SK-N-SH treated with all-trans-retinoic acid at 6 μM for 48 hours (cell line): ENCODE measurements at regions not wholly inside any gene's neighbourhood (a gene's known extent, or its start where the extent isn't known, plus 50 kb on each side); places are given as distances from the start of the nearest gene placed in this dataset.

Source experiments
- ATAC-seq: fragments of 200-7000 bp; cut with Tn5 transposase; 3 replicates; pipeline ENCODE4 v1.9.1; 2020; ENCODE audit warnings: mild to moderate bottlenecking, moderate library complexity
- ARNTL ChIP-seq: fragments of 450-650 bp; formaldehyde crosslinking; IDR thresholded peaks from 2 replicates; pipeline ENCODE4 v1.5.0; 2020; ENCODE audit warnings: low read depth, mild to moderate bottlenecking, moderate library complexity, borderline replicate concordance
- BACH2 ChIP-seq: fragments of 250-450 bp; sonication (Bioruptor Pico); IDR thresholded peaks from 2 replicates; pipeline ENCODE4 v1.9.0; 2021; ENCODE audit warnings: mild to moderate bottlenecking, borderline replicate concordance
- CSDC2 ChIP-seq: fragments of 250-450 bp; sonication (Bioruptor Pico); IDR thresholded peaks from 2 replicates; pipeline ENCODE4 v1.5.0; 2020; ENCODE audit warnings: mild to moderate bottlenecking, moderate library complexity
- GLIS3 ChIP-seq: fragments of 250-450 bp; sonication (Bioruptor Pico); IDR thresholded peaks from 2 replicates; pipeline ENCODE4 v1.5.0; 2020; ENCODE audit warnings: mild to moderate bottlenecking, moderate library complexity
- ISL1 ChIP-seq: fragments of 250-450 bp; sonication (Bioruptor Pico); IDR thresholded peaks from 2 replicates; pipeline ENCODE4 v2.1.2; 2022; ENCODE audit warnings: mild to moderate bottlenecking, moderate library complexity
- OSR1 ChIP-seq: fragments of 250-450 bp; sonication (Bioruptor Pico); IDR thresholded peaks from 2 replicates; pipeline ENCODE4 v1.8.0; 2022; ENCODE audit warnings: moderate library complexity, mild to moderate bottlenecking, inconsistent platforms
- POU6F1 ChIP-seq: fragments of 250-450 bp; sonication (Bioruptor Pico); IDR thresholded peaks from 2 replicates; pipeline ENCODE4 v1.8.0; 2021; ENCODE audit warnings: low read depth, mild to moderate bottlenecking, moderate library complexity, borderline replicate concordance
- PPARA ChIP-seq: fragments of 250-450 bp; sonication (Bioruptor Pico); IDR thresholded peaks from 2 replicates; pipeline ENCODE4 v1.5.0; 2020; ENCODE audit warnings: mild to moderate bottlenecking, borderline replicate concordance
- RARB ChIP-seq: fragments of 250-450 bp; sonication (Bioruptor Pico); IDR thresholded peaks from 2 replicates; pipeline ENCODE4 v1.8.0; 2021; ENCODE audit warnings: mild to moderate bottlenecking, moderate library complexity
- SNAI2 ChIP-seq: fragments of 250-450 bp; sonication (Bioruptor Pico); IDR thresholded peaks from 2 replicates; pipeline ENCODE4 v1.5.0; 2020; ENCODE audit warnings: mild to moderate bottlenecking, moderate library complexity
- TCF4 ChIP-seq: fragments of 250-450 bp; sonication (Bioruptor Pico); IDR thresholded peaks from 2 replicates; pipeline ENCODE4 v1.8.0; 2021; ENCODE audit warnings: mild to moderate bottlenecking, moderate library complexity, borderline replicate concordance
- TOX ChIP-seq: fragments of 250-450 bp; sonication (Bioruptor Pico); IDR thresholded peaks from 2 replicates; pipeline ENCODE4 v1.8.0; 2021; ENCODE audit warnings: mild to moderate bottlenecking, moderate library complexity, borderline replicate concordance
- ZC3H10 ChIP-seq: fragments of 250-450 bp; sonication (Bioruptor Pico); IDR thresholded peaks from 2 replicates; pipeline ENCODE4 v1.5.1; 2021; ENCODE audit warnings: mild to moderate bottlenecking, moderate library complexity
- ZFP3 ChIP-seq: fragments of 250-450 bp; sonication (Bioruptor Pico); IDR thresholded peaks from 2 replicates; pipeline ENCODE4 v1.5.0; 2020; ENCODE audit warnings: mild to moderate bottlenecking, moderate library complexity
- ZFP30 ChIP-seq: fragments of 450-650 bp; formaldehyde crosslinking; IDR thresholded peaks from 2 replicates; pipeline ENCODE4 v1.5.0; 2022; ENCODE audit warnings: mild to moderate bottlenecking, moderate library complexity
- ZNF565 ChIP-seq: fragments of 450-650 bp; formaldehyde crosslinking; conservative IDR thresholded peaks from 2 replicates; pipeline ENCODE4 v1.5.0; 2020; ENCODE audit warnings: low read depth, mild to moderate bottlenecking, moderate library complexity
- ZNF70 ChIP-seq: fragments of 450-650 bp; formaldehyde crosslinking; IDR thresholded peaks from 2 replicates; pipeline ENCODE4 v1.5.0; 2020; ENCODE audit warnings: mild to moderate bottlenecking, moderate library complexity
- ZNF8 ChIP-seq: fragments of 450-650 bp; formaldehyde crosslinking; IDR thresholded peaks from 2 replicates; pipeline ENCODE4 v1.5.0; 2020; ENCODE audit warnings: mild to moderate bottlenecking, moderate library complexity
- TF ChIP-seq, protein P1 (sequence below): fragments of 250-450 bp; sonication (Bioruptor Pico); IDR thresholded peaks from 2 replicates; pipeline ENCODE4 v1.8.0; 2020; ENCODE audit warnings: mild to moderate bottlenecking, moderate library complexity, borderline replicate concordance
- TF ChIP-seq, protein P2 (sequence below): fragments of 250-450 bp; sonication (Bioruptor Pico); IDR thresholded peaks from 2 replicates; pipeline ENCODE4 v1.5.1; 2021; ENCODE audit warnings: mild to moderate bottlenecking, moderate library complexity
- TF ChIP-seq, protein P3 (sequence below): fragments of 250-450 bp; sonication (Bioruptor Pico); IDR thresholded peaks from 2 replicates; pipeline ENCODE4 v1.5.0; 2020; ENCODE audit warnings: mild to moderate bottlenecking, moderate library complexity
- TF ChIP-seq, protein P4 (sequence below): fragments of 250-450 bp; sonication (Bioruptor Pico); IDR thresholded peaks from 2 replicates; pipeline ENCODE4 v1.5.1; 2020; ENCODE audit warnings: low read depth, mild to moderate bottlenecking, moderate library complexity

GRCh38 chr10:120962756-120963593, 111.8 kb downstream of the WDR11 start:
- TF ChIP-seq, protein P1, sequence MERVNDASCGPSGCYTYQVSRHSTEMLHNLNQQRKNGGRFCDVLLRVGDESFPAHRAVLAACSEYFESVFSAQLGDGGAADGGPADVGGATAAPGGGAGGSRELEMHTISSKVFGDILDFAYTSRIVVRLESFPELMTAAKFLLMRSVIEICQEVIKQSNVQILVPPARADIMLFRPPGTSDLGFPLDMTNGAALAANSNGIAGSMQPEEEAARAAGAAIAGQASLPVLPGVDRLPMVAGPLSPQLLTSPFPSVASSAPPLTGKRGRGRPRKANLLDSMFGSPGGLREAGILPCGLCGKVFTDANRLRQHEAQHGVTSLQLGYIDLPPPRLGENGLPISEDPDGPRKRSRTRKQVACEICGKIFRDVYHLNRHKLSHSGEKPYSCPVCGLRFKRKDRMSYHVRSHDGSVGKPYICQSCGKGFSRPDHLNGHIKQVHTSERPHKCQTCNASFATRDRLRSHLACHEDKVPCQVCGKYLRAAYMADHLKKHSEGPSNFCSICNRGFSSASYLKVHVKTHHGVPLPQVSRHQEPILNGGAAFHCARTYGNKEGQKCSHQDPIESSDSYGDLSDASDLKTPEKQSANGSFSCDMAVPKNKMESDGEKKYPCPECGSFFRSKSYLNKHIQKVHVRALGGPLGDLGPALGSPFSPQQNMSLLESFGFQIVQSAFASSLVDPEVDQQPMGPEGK (CRISPR knock-in tag), result no peak
- TF ChIP-seq ZFP30 (CRISPR knock-in tag), result no peak
- no peak for TF ChIP-seq GLIS3 (CRISPR knock-in tag)
- TF ChIP-seq CSDC2 (CRISPR knock-in tag), result no peak
- TF ChIP-seq OSR1, result no peak
- TF ChIP-seq POU6F1 (CRISPR knock-in tag), result no peak
- TF ChIP-seq, protein P2, sequence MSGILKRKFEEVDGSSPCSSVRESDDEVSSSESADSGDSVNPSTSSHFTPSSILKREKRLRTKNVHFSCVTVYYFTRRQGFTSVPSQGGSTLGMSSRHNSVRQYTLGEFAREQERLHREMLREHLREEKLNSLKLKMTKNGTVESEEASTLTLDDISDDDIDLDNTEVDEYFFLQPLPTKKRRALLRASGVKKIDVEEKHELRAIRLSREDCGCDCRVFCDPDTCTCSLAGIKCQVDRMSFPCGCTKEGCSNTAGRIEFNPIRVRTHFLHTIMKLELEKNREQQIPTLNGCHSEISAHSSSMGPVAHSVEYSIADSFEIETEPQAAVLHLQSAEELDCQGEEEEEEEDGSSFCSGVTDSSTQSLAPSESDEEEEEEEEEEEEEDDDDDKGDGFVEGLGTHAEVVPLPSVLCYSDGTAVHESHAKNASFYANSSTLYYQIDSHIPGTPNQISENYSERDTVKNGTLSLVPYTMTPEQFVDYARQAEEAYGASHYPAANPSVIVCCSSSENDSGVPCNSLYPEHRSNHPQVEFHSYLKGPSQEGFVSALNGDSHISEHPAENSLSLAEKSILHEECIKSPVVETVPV, result no peak
- TF ChIP-seq RARB (CRISPR knock-in tag), result no peak
- TF ChIP-seq, protein P3, sequence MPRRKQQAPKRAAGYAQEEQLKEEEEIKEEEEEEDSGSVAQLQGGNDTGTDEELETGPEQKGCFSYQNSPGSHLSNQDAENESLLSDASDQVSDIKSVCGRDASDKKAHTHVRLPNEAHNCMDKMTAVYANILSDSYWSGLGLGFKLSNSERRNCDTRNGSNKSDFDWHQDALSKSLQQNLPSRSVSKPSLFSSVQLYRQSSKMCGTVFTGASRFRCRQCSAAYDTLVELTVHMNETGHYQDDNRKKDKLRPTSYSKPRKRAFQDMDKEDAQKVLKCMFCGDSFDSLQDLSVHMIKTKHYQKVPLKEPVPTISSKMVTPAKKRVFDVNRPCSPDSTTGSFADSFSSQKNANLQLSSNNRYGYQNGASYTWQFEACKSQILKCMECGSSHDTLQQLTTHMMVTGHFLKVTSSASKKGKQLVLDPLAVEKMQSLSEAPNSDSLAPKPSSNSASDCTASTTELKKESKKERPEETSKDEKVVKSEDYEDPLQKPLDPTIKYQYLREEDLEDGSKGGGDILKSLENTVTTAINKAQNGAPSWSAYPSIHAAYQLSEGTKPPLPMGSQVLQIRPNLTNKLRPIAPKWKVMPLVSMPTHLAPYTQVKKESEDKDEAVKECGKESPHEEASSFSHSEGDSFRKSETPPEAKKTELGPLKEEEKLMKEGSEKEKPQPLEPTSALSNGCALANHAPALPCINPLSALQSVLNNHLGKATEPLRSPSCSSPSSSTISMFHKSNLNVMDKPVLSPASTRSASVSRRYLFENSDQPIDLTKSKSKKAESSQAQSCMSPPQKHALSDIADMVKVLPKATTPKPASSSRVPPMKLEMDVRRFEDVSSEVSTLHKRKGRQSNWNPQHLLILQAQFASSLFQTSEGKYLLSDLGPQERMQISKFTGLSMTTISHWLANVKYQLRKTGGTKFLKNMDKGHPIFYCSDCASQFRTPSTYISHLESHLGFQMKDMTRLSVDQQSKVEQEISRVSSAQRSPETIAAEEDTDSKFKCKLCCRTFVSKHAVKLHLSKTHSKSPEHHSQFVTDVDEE (CRISPR knock-in tag), result no peak
- no peak for TF ChIP-seq SNAI2 (CRISPR knock-in tag)
- no peak for TF ChIP-seq BACH2 (CRISPR knock-in tag)
- no peak for TF ChIP-seq ZNF8 (CRISPR knock-in tag)
- TF ChIP-seq, protein P4, sequence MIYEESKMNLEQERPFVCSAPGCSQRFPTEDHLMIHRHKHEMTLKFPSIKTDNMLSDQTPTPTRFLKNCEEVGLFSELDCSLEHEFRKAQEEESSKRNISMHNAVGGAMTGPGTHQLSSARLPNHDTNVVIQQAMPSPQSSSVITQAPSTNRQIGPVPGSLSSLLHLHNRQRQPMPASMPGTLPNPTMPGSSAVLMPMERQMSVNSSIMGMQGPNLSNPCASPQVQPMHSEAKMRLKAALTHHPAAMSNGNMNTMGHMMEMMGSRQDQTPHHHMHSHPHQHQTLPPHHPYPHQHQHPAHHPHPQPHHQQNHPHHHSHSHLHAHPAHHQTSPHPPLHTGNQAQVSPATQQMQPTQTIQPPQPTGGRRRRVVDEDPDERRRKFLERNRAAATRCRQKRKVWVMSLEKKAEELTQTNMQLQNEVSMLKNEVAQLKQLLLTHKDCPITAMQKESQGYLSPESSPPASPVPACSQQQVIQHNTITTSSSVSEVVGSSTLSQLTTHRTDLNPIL (CRISPR knock-in tag), result no peak
- no peak for TF ChIP-seq ZC3H10 (CRISPR knock-in tag)
- TF ChIP-seq, all 23 proteins: peak for 0
- ATAC-seq, result no peak

DNA sequence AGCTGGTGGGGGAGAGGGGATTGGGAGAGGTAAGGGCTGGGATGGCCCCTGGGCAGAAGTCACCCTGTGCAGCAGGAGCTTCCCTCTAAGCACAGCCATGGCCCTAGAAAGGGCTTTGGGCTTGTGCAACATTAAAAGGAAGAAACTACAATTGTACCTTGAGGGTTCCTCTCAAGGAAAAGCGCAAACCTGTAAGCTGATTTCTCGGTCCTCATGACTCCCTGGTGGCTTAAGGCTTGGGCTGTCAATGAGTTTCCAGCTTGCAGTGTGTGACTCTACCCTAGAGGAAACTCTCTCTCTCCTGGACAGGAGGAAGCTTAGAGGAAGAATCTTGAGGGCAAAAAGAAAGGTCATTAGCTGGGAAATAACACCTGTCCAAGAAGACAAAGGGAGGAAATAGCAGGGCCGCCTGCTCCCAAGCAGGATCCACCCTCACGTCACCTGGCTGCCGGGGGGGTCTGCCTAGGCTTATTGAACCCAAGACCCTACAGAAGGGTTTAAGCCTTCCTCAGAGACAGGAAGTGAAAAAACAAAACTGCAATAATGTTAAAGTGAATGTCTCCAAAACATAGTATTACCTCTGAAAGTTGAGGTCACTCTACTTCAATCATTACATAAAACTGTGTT, 112.5 kb downstream of the WDR11 start:
- TF ChIP-seq ZFP3 (no peak), ZFP30 (CRISPR knock-in tag) (no peak), POU6F1 (CRISPR knock-in tag) (no peak), ISL1 (CRISPR knock-in tag) (no peak), TOX (CRISPR knock-in tag) (no peak), BACH2 (CRISPR knock-in tag) (no peak), TCF4 (CRISPR knock-in tag) (no peak), CSDC2 (CRISPR knock-in tag) (no peak), GLIS3 (CRISPR knock-in tag) (no peak), OSR1 (no peak), ARNTL (CRISPR knock-in tag) (no peak), ZNF565 (CRISPR knock-in tag) (no peak), ZC3H10 (CRISPR knock-in tag) (no peak), PPARA (CRISPR knock-in tag) (no peak), ZNF70 (CRISPR knock-in tag) (no peak)
- TF ChIP-seq, protein P4 (CRISPR knock-in tag), result no peak
- TF ChIP-seq, protein P2, result no peak
- no peak for ATAC-seq
